Stimulated activated CD4-positive, alpha-beta T cell treated with anti-CD3 and anti-CD28 coated beads, TNF-alpha, amount 100 ng/mL, for 24 hours (primary cell): ENCODE measurements at regions not wholly inside any gene's neighbourhood (a gene's known extent, or its start where the extent isn't known, plus 50 kb on each side); places are given as distances from the start of the nearest gene placed in this dataset.
"Not testable (repeated sequence)": the region's sequence is repeated elsewhere in the genome, so short reads cannot be mapped to it uniquely, and the experiment has no call there.

ENCODE experiments used
- DNase-seq, 3 experiments: peaks; one replicate each; pipeline ENCODE4 v3.0.0-alpha.2; 2020; ENCODE audit warnings: low read depth in 3 of 3

GRCh38 chr10:35993591-35994515 is 351.8 kb upstream of the FZD8 start:
- DNase-seq: no peak

- DNase-seq: no peak
Observed at GRCh38 chr10:35992107-35992506, 350.0 kb upstream of the FZD8 start.

GRCh38 chr10:35986756-35987502 is 344.8 kb upstream of the FZD8 start:
- DNase-seq: no peak

GRCh38 chr10:35979116-35979515 is 337.0 kb upstream of the FZD8 start:
- DNase-seq: no peak

- not testable (repeated sequence) for DNase-seq
Observed at GRCh38 chr10:35973912-35974591, 332.0 kb upstream of the FZD8 start.

GRCh38 chr10:35972275-35972674 is 330.2 kb upstream of the FZD8 start:
- DNase-seq: no peak

GRCh38 chr10:35971397-35971796 is 329.3 kb upstream of the FZD8 start:
- DNase-seq: no peak

- no peak for DNase-seq
Observed at GRCh38 chr10:35963685-35964084, 321.6 kb upstream of the FZD8 start.

GRCh38 chr10:35961501-35961900 is 319.4 kb upstream of the FZD8 start:
- DNase-seq: no peak

- no peak for DNase-seq
Observed at GRCh38 chr10:35959252-35959651, 317.2 kb upstream of the FZD8 start.

- DNase-seq: not testable (repeated sequence)
Observed at GRCh38 chr10:35958609-35959008, 316.5 kb upstream of the FZD8 start.

GRCh38 chr10:35950701-35951100 is 308.6 kb upstream of the FZD8 start:
- no peak for DNase-seq

- no peak for DNase-seq
Observed at GRCh38 chr10:35950226-35950625, 308.1 kb upstream of the FZD8 start.

GRCh38 chr10:35949811-35950211 is 307.7 kb upstream of the FZD8 start:
- DNase-seq: no peak

- no peak for DNase-seq
Observed at GRCh38 chr10:35946556-35946955, 304.5 kb upstream of the FZD8 start.

GRCh38 chr10:35942057-35942456 is 300.0 kb upstream of the FZD8 start:
- DNase-seq: no peak

GRCh38 chr10:35940141-35941041 is 298.3 kb upstream of the FZD8 start:
- no peak for DNase-seq

GRCh38 chr10:35938160-35938559 is 296.1 kb upstream of the FZD8 start:
- no peak for DNase-seq

GRCh38 chr10:35937546-35937945 is 295.4 kb upstream of the FZD8 start:
- no peak for DNase-seq

GRCh38 chr10:35934642-35934995 is 292.5 kb upstream of the FZD8 start:
- DNase-seq: no peak

GRCh38 chr10:35933940-35934641 is 292.0 kb upstream of the FZD8 start:
- DNase-seq: no peak
